ENCODE measurements at regions not wholly inside any gene's neighbourhood (a gene's known extent, or its start where the extent isn't known, plus 50 kb on each side); places are given as distances from the start of the nearest gene placed in this dataset.

DNA sequence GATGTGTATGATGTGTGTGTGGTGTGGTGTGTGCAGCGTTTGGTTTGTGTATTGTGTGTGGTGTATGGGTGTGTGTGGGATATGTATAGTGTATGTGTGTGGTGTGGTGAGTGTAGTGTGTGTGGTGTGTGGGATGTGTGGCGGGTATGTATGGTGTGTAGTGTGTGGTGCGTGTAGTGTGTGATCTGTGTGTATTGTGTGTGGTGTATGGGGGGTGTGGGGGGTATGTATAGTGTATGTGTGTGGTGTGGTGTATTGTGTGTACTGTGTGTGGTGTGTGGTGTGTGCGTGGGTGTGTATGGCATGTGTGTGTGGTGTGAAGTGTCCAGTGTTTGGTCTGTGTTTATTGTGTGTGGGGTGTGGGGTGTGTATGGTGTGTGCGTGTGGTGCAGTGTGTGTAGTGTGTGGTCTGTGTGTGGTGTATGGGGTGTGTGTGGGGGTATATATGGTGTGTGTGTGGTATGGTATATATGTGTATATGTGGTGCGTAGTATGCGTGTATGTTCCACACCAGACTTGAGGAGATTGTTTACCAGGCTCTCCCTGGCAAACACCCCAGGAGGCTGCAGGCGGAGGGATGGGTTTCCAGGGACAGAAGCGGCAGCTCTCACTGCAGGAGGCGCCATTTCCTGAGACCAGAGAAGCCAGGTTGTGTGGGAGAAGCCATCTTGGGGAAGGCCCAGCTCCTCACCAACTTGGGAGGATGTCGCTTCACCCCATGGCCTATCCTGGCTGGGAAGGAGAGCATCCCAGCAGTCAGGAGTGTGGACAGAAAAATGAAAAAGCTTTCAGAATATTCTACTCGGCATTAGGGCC, 138.1 kb downstream of the NXNL2 start:
- Histone ChIP-seq H3K9ac (replicated peaks in 1 of 4; ENCODE audit: extremely low read depth in 1 of 4, low read depth in 3 of 4, low read length in 3 of 4) (no peak overlapping the region), H3K14ac (ENCODE audit: insufficient read length) (no peak overlapping the region), H3K4me1 (replicated peaks in 1 of 4; ENCODE audit: control insufficient read depth in 3 of 4, insufficient read depth in 4 of 4, low read length in 3 of 4) (no peaks in the 10 kb centered on the region), H2AFZ (ENCODE audit: low read length) (0 out of 2 replicates have a peak overlapping the region, but pooled peaks have one; percentile 79), H2AK5ac (ENCODE audit: low read depth, low read length) (no peak overlapping the region; the same call in 1 of the 2 replicates), H3K23me2 (ENCODE audit: low read depth, low read length) (peaks cover 18% of the 10 kb centered on the region; the same call in 1 of the 2 replicates), H4K5ac (ENCODE audit: insufficient read length, low read depth, low read length) (no peak overlapping the region), H3K56ac (replicated peaks; ENCODE audit: insufficient read length, low read depth, low read length) (peak overlapping the region; percentile 96), H3K18ac (ENCODE audit: extremely low read depth, low read length) (no peak overlapping the region), H3K4me2 (ENCODE audit: insufficient read depth in 1 of 2, low read depth in 2 of 2, low read length in 2 of 2) (no peak overlapping the region), H4K91ac (replicated peaks; ENCODE audit: insufficient read length, low read length) (peak overlapping the region; percentile 30), H3K4ac (replicated peaks; ENCODE audit: insufficient read length, low read depth, low read length) (no peak overlapping the region), H2BK120ac (replicated peaks; ENCODE audit: low read depth, low read length) (no peak overlapping the region), H3K27me3 (replicated peaks in 1 of 4; ENCODE audit: control insufficient read depth in 3 of 4, extremely low read depth in 1 of 4, insufficient read depth in 3 of 4, low read length in 3 of 4) (no peaks in the 10 kb centered on the region), H3K27ac (ENCODE audit: low read depth, low read length) (no peak overlapping the region), H3K23ac (ENCODE audit: insufficient read length) (no peak overlapping the region), H3K9me3 (ENCODE audit: insufficient read depth in 2 of 2, low read depth in 1 of 2, low read length in 1 of 2) (peaks cover 0 to 2% of the 10 kb centered on the region in 2 experiments; a peak in 2 of 4 replicates), H2BK15ac (ENCODE audit: low read length) (no peak overlapping the region), H3K79me1 (ENCODE audit: low read depth, low read length) (no peaks in the 10 kb centered on the region; the same call in none of the 2 replicates), H3K36me3 (ENCODE audit: control insufficient read depth in 2 of 4, insufficient read depth in 4 of 4, low read length in 3 of 4) (no peaks in the 10 kb centered on the region), H2BK5ac (ENCODE audit: low read depth, low read length) (no peak overlapping the region), H3K79me2 (ENCODE audit: control insufficient read depth in 1 of 2, insufficient read depth in 2 of 2, low read length in 2 of 2) (no peaks in the 10 kb centered on the region), H2BK20ac (ENCODE audit: low read length) (no peak overlapping the region), H4K8ac (ENCODE audit: extremely low read depth, insufficient read depth, low read length) (no peak overlapping the region; the same call in 1 of the 2 replicates), H3K4me3 (ENCODE audit: extremely low read depth in 1 of 4, insufficient read depth in 2 of 4, low read depth in 3 of 4, low read length in 4 of 4) (no peak overlapping the region), H4K20me1 (replicated peaks in 1 of 2; ENCODE audit: control insufficient read depth in 1 of 2, insufficient read depth in 2 of 2, low read length in 2 of 2) (peaks cover 0 to 12% of the 10 kb centered on the region in 2 experiments), H2BK12ac (ENCODE audit: low read depth, low read length) (no peak overlapping the region)
- ChIA-PET POLR2A (ENCODE audit: partially characterized antibody) (no interaction called here), CTCF (ENCODE audit: partially characterized antibody) (interaction anchor here (1.1 kb wide), 1 partner anchor 94 kb away, joined by 3 read pairs; no protein-coding TSS in a partner anchor)
- DNase-seq (ENCODE audit: low read depth in 1 of 2, low spot score in 2 of 2) (no peak), FAIRE-seq (no peak)
- 93 to 100% methylated on average over 1 to 12 of the region's 12 CpGs for WGBS, 2 experiments (ENCODE audit: extremely low coverage in 1 of 2, insufficient coverage in 1 of 2, insufficient read length in 1 of 2, insufficient replicate concordance in 2 of 2, low coverage in 1 of 2, low lambda C conversion rate in 2 of 2, missing lambda C conversion rate in 1 of 2)
- TF ChIP-seq, protein P1, sequence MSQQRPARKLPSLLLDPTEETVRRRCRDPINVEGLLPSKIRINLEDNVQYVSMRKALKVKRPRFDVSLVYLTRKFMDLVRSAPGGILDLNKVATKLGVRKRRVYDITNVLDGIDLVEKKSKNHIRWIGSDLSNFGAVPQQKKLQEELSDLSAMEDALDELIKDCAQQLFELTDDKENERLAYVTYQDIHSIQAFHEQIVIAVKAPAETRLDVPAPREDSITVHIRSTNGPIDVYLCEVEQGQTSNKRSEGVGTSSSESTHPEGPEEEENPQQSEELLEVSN (IDR thresholded peaks at IDR 0.05): no peak
- TF ChIP-seq CTBP2 (IDR thresholded peaks at IDR 0.05; ENCODE audit: borderline replicate concordance, insufficient read depth, insufficient read length, low read length): no peak
- no peak for TF ChIP-seq TEAD4 (IDR thresholded peaks at IDR 0.05; ENCODE audit: low read depth, low read length)
- no peak for TF ChIP-seq RBBP5 (IDR thresholded peaks at IDR 0.05; ENCODE audit: borderline replicate concordance, low read depth, low read length)
- TF ChIP-seq, protein P2, sequence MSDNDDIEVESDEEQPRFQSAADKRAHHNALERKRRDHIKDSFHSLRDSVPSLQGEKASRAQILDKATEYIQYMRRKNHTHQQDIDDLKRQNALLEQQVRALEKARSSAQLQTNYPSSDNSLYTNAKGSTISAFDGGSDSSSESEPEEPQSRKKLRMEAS (IDR thresholded peaks at IDR 0.05): no peak
- TF ChIP-seq, protein P3, sequence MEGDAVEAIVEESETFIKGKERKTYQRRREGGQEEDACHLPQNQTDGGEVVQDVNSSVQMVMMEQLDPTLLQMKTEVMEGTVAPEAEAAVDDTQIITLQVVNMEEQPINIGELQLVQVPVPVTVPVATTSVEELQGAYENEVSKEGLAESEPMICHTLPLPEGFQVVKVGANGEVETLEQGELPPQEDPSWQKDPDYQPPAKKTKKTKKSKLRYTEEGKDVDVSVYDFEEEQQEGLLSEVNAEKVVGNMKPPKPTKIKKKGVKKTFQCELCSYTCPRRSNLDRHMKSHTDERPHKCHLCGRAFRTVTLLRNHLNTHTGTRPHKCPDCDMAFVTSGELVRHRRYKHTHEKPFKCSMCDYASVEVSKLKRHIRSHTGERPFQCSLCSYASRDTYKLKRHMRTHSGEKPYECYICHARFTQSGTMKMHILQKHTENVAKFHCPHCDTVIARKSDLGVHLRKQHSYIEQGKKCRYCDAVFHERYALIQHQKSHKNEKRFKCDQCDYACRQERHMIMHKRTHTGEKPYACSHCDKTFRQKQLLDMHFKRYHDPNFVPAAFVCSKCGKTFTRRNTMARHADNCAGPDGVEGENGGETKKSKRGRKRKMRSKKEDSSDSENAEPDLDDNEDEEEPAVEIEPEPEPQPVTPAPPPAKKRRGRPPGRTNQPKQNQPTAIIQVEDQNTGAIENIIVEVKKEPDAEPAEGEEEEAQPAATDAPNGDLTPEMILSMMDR (IDR thresholded peaks at IDR 0.05; ENCODE audit: control extremely low read depth in 1 of 3, insufficient read depth in 1 of 3, low read depth in 1 of 3, low read length in 3 of 3): peak in 2 of 3 experiments; percentile 4 to 10; a peak in 2 of 4 replicates
- TF ChIP-seq PHF8 (conservative IDR thresholded peaks at IDR 0.05; ENCODE audit: low read depth, low read length): no peak
- no peak for TF ChIP-seq CHD1 (IDR thresholded peaks at IDR 0.05; ENCODE audit: low read depth, low read length)

Measured in H1 (cell line).